ENCODE measurements at regions not wholly inside any gene's neighbourhood (a gene's known extent, or its start where the extent isn't known, plus 50 kb on each side); places are given as distances from the start of the nearest gene placed in this dataset.

- no peak for TF ChIP-seq CSDC2 (CRISPR knock-in tag; IDR thresholded peaks at IDR 0.05)
- TF ChIP-seq, protein P1, sequence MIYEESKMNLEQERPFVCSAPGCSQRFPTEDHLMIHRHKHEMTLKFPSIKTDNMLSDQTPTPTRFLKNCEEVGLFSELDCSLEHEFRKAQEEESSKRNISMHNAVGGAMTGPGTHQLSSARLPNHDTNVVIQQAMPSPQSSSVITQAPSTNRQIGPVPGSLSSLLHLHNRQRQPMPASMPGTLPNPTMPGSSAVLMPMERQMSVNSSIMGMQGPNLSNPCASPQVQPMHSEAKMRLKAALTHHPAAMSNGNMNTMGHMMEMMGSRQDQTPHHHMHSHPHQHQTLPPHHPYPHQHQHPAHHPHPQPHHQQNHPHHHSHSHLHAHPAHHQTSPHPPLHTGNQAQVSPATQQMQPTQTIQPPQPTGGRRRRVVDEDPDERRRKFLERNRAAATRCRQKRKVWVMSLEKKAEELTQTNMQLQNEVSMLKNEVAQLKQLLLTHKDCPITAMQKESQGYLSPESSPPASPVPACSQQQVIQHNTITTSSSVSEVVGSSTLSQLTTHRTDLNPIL (CRISPR knock-in tag; IDR thresholded peaks at IDR 0.05; ENCODE audit: low read depth) = no peak
- no peak for TF ChIP-seq ZC3H10 (CRISPR knock-in tag; IDR thresholded peaks at IDR 0.05)
Measured at GRCh38 chr14:28820677-28821076, 54.1 kb downstream of the FOXG1 start.
